ENCODE measurements at regions not wholly inside any gene's neighbourhood (a gene's known extent, or its start where the extent isn't known, plus 50 kb on each side); places are given as distances from the start of the nearest gene placed in this dataset.

- no peak for TF ChIP-seq CTCF (IDR thresholded peaks at IDR 0.05)
- no peak for TF ChIP-seq POLR2A (IDR thresholded peaks at IDR 0.05)
Measured at GRCh38 chr12:33706927-33707326, 267.3 kb upstream of the SYT10 start.
